ENCODE measurements at regions not wholly inside any gene's neighbourhood (a gene's known extent, or its start where the extent isn't known, plus 50 kb on each side); places are given as distances from the start of the nearest gene placed in this dataset.

GRCh38 chr10:42950606-42951485 lies 126.0 kb upstream of the RET start:
- Mint-ChIP-seq H3K27ac (no peak overlapping the region), H3K9me3 (no peaks in the 10 kb centered on the region), H3K27me3 (peaks cover 11% of the 10 kb centered on the region), H3K36me3 (ENCODE audit: low read depth) (no peaks in the 10 kb centered on the region), H3K4me1 (no peaks in the 10 kb centered on the region), H3K4me3 (no peak overlapping the region)
- DNase-seq = peak; percentile 14
- CTCF ChIA-PET = no interaction called here
- POLR2A ChIA-PET = no interaction called here

GRCh38 chr10:42951486-42952251 lies 125.2 kb upstream of the RET start:
- peaks cover 5% of the 10 kb centered on the region for H3K27me3 Mint-ChIP-seq
- no peaks in the 10 kb centered on the region for H3K36me3 Mint-ChIP-seq (ENCODE audit: low read depth)
- H3K9me3 Mint-ChIP-seq = no peaks in the 10 kb centered on the region
- no peaks in the 10 kb centered on the region for H3K4me1 Mint-ChIP-seq
- H3K27ac Mint-ChIP-seq = no peak overlapping the region
- CTCF ChIA-PET = no interaction called here
- POLR2A ChIA-PET = no interaction called here
- peak; percentile 13 for DNase-seq
- no peak overlapping the region for H3K4me3 Mint-ChIP-seq

GRCh38 chr10:42952349-42952748 lies 124.5 kb upstream of the RET start:
- Mint-ChIP-seq H3K4me1 (no peaks in the 10 kb centered on the region), H3K27ac (no peak overlapping the region), H3K4me3 (no peak overlapping the region), H3K27me3 (peaks cover 6% of the 10 kb centered on the region), H3K36me3 (ENCODE audit: low read depth) (no peaks in the 10 kb centered on the region), H3K9me3 (no peaks in the 10 kb centered on the region)
- ChIA-PET POLR2A (no interaction called here), CTCF (no interaction called here)
- DNase-seq = peak; percentile 10

- H3K4me3 Mint-ChIP-seq = no peak overlapping the region
- peak; percentile 11 for DNase-seq
- H3K36me3 Mint-ChIP-seq (ENCODE audit: low read depth) = no peaks in the 10 kb centered on the region
- CTCF ChIA-PET = no interaction called here
- no peaks in the 10 kb centered on the region for H3K9me3 Mint-ChIP-seq
- H3K27me3 Mint-ChIP-seq = peaks cover 7% of the 10 kb centered on the region
- no peak overlapping the region for H3K27ac Mint-ChIP-seq
- POLR2A ChIA-PET = no interaction called here
- no peaks in the 10 kb centered on the region for H3K4me1 Mint-ChIP-seq
Measured at GRCh38 chr10:42952931-42953683, 123.8 kb upstream of the RET start.

GRCh38 chr10:42953684-42954674 lies 122.9 kb upstream of the RET start:
- H3K4me1 Mint-ChIP-seq = no peaks in the 10 kb centered on the region

GRCh38 chr10:42954766-42955492 lies 121.9 kb upstream of the RET start:
- no peaks in the 10 kb centered on the region for H3K9me3 Mint-ChIP-seq
- no peak overlapping the region for H3K4me3 Mint-ChIP-seq
- DNase-seq = no peak
- H3K27me3 Mint-ChIP-seq = peaks cover 7% of the 10 kb centered on the region
- H3K4me1 Mint-ChIP-seq = no peaks in the 10 kb centered on the region
- no peak overlapping the region for H3K27ac Mint-ChIP-seq
- no peaks in the 10 kb centered on the region for H3K36me3 Mint-ChIP-seq (ENCODE audit: low read depth)
- POLR2A ChIA-PET = no interaction called here
- CTCF ChIA-PET = no interaction called here

More at GRCh38 chr10:42953684-42954674, 122.9 kb upstream of the RET start:
- peaks cover 7% of the 10 kb centered on the region for H3K27me3 Mint-ChIP-seq
- H3K36me3 Mint-ChIP-seq (ENCODE audit: low read depth) = no peaks in the 10 kb centered on the region
- DNase-seq = peak; percentile 9
- POLR2A ChIA-PET = no interaction called here
- H3K4me3 Mint-ChIP-seq = no peak overlapping the region
- CTCF ChIA-PET = no interaction called here
- H3K9me3 Mint-ChIP-seq = no peaks in the 10 kb centered on the region
- H3K27ac Mint-ChIP-seq = no peak overlapping the region

GRCh38 chr10:42955493-42955889 lies 121.4 kb upstream of the RET start:
- no peaks in the 10 kb centered on the region for H3K4me1 Mint-ChIP-seq
- H3K4me3 Mint-ChIP-seq = no peak overlapping the region
- H3K36me3 Mint-ChIP-seq (ENCODE audit: low read depth) = no peaks in the 10 kb centered on the region
- H3K9me3 Mint-ChIP-seq = no peaks in the 10 kb centered on the region
- CTCF ChIA-PET = no interaction called here
- H3K27ac Mint-ChIP-seq = no peak overlapping the region
- H3K27me3 Mint-ChIP-seq = peaks cover 7% of the 10 kb centered on the region
- POLR2A ChIA-PET = no interaction called here
- peak; percentile 10 for DNase-seq

- peaks cover 5% of the 10 kb centered on the region for H3K27me3 Mint-ChIP-seq
- H3K4me1 Mint-ChIP-seq = no peaks in the 10 kb centered on the region
- ChIA-PET CTCF (no interaction called here), POLR2A (no interaction called here)
- H3K27ac Mint-ChIP-seq = no peak overlapping the region
- no peaks in the 10 kb centered on the region for H3K9me3 Mint-ChIP-seq
- no peaks in the 10 kb centered on the region for H3K36me3 Mint-ChIP-seq (ENCODE audit: low read depth)
- no peak for DNase-seq
- no peak overlapping the region for H3K4me3 Mint-ChIP-seq
Measured at GRCh38 chr10:42956045-42956444, 120.8 kb upstream of the RET start.

- Mint-ChIP-seq H3K4me3 (no peak overlapping the region), H3K9me3 (no peaks in the 10 kb centered on the region), H3K27me3 (peaks cover 5% of the 10 kb centered on the region), H3K27ac (no peak overlapping the region), H3K4me1 (no peaks in the 10 kb centered on the region), H3K36me3 (ENCODE audit: low read depth) (no peaks in the 10 kb centered on the region)
- DNase-seq = peak; percentile 9
- ChIA-PET CTCF (no interaction called here), POLR2A (no interaction called here)
Measured at GRCh38 chr10:42958142-42958868, 118.6 kb upstream of the RET start.

GRCh38 chr10:42959833-42960232 lies 117.0 kb upstream of the RET start:
- no peaks in the 10 kb centered on the region for H3K36me3 Mint-ChIP-seq (ENCODE audit: low read depth)
- POLR2A ChIA-PET = no interaction called here
- peak; percentile 9 for DNase-seq
- H3K4me1 Mint-ChIP-seq = no peaks in the 10 kb centered on the region
- peaks cover 10% of the 10 kb centered on the region for H3K27me3 Mint-ChIP-seq
- no peaks in the 10 kb centered on the region for H3K9me3 Mint-ChIP-seq
- H3K27ac Mint-ChIP-seq = no peak overlapping the region
- CTCF ChIA-PET = no interaction called here
- no peak overlapping the region for H3K4me3 Mint-ChIP-seq

- POLR2A ChIA-PET = no interaction called here
- H3K4me1 Mint-ChIP-seq = no peaks in the 10 kb centered on the region
- no peak overlapping the region for H3K27ac Mint-ChIP-seq
- CTCF ChIA-PET = no interaction called here
- H3K36me3 Mint-ChIP-seq (ENCODE audit: low read depth) = no peaks in the 10 kb centered on the region
- no peaks in the 10 kb centered on the region for H3K9me3 Mint-ChIP-seq
- H3K4me3 Mint-ChIP-seq = no peak overlapping the region
- no peak for DNase-seq
- H3K27me3 Mint-ChIP-seq = peaks cover 17% of the 10 kb centered on the region
Measured at GRCh38 chr10:42960491-42960990, 116.3 kb upstream of the RET start.
